OCI-LY3 (cell line): ENCODE measurements at regions not wholly inside any gene's neighbourhood (a gene's known extent, or its start where the extent isn't known, plus 50 kb on each side); places are given as distances from the start of the nearest gene placed in this dataset.

Experiments
- H2AFZ ChIP-seq: fragments of 200-600, 300-600 bp; shearing (Covaris generic); 2 replicates; pipeline ENCODE4 v1.6.0; 2014; ENCODE audit warnings: antibody characterized with exemption, low read depth, low read length
- H3K27ac ChIP-seq: fragments of 200-600, 300-600 bp; sonication (generic); 2 replicates; pipeline ENCODE4 v1.5.1; 2014; ENCODE audit warnings: mild to moderate bottlenecking, low read length, moderate library complexity, mixed read lengths
- H3K27me3 ChIP-seq: fragments of 200-600, 300-600 bp; sonication (generic); 2 replicates; pipeline ENCODE4 v1.6.1; 2014; ENCODE audit warnings: low read depth, low read length, mixed read lengths
- H3K36me3 ChIP-seq: fragments of 200-600, 300-600 bp; sonication (generic); replicated peaks from 2 replicates; pipeline ENCODE3; 2014; ENCODE audit warnings: low read depth, low read length, mixed read lengths
- H3K4me1 ChIP-seq: fragments of 300-600, 200-600 bp; sonication (generic); 2 replicates; pipeline ENCODE4 v1.6.1; 2014; ENCODE audit warnings: low read length, mixed read lengths
- H3K4me2 ChIP-seq: fragments of 200-600, 300-600 bp; sonication (generic); 2 replicates; pipeline ENCODE4 v1.6.1; 2014; ENCODE audit warnings: low read length, mixed read lengths
- H3K4me3 ChIP-seq: fragments of 300-600, 200-600 bp; sonication (generic); 2 replicates; pipeline ENCODE4 v1.5.1; 2014; ENCODE audit warnings: antibody characterized with exemption, mild to moderate bottlenecking, low read length, moderate library complexity
- H3K79me2 ChIP-seq: fragments of 300-600, 200-600 bp; shearing (Covaris generic); 2 replicates; pipeline ENCODE4 v1.6.1; 2014; ENCODE audit warnings: mild to moderate bottlenecking, low read length, mixed read lengths
- H3K9ac ChIP-seq: fragments of 300-600, 200-600 bp; shearing (Covaris generic); 2 replicates; pipeline ENCODE4 v1.6.0; 2014; ENCODE audit warnings: mild to moderate bottlenecking, low read length, moderate library complexity
- H3K9me3 ChIP-seq: fragments of 200-600, 300-600 bp; shearing (Covaris generic); 2 replicates; pipeline ENCODE4 v1.6.1; 2014; ENCODE audit warnings: low read length, mixed read lengths; ENCODE audit not compliant: insufficient read depth
- H4K20me1 ChIP-seq: fragments of 200-600, 300-600 bp; sonication (generic); 2 replicates; pipeline ENCODE4 v1.6.1; 2016; ENCODE audit warnings: low read length, mixed read lengths; ENCODE audit not compliant: insufficient read depth
- EZH2phosphoT487 ChIP-seq: fragments of 200-600 bp; shearing (Covaris generic); IDR thresholded peaks from 2 replicates; pipeline ENCODE4 v1.6.1; 2018; ENCODE audit warnings: antibody characterized with exemption, mixed run types, low read depth
- TF ChIP-seq, protein P1 (sequence below): fragments of 200-600, 300-600 bp; sonication (generic); IDR thresholded peaks from 2 replicates; pipeline ENCODE4 v1.5.1; 2014; ENCODE audit warnings: antibody characterized with exemption, low read length, low read depth

DNA sequence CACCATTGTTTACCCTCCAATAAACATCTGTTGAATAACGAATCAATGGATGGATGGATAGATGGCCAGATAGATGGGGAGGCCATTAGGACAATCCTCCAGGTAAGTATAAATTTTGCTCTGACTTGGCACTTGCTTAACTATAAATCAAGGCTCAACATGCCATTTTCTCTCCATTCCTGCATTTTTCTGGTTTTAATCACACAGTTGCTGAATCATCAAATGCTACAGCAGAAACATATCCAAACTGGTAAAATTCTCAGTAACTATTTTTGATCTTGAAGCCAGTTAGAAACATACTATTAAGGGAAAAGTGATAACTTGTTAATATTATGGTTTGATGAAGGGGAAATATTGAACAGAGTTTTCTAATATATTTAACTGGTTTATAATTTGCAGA lies 71.5 kb upstream of the MTAP start:
- Histone ChIP-seq H3K27ac (no peak overlapping the region), H3K9ac (no peak overlapping the region), H3K9me3 (no peaks in the 10 kb centered on the region), H2AFZ (no peak overlapping the region), H3K4me2 (no peak overlapping the region), H3K79me2 (no peaks in the 10 kb centered on the region), H4K20me1 (no peaks in the 10 kb centered on the region), H3K36me3 (no peaks in the 10 kb centered on the region), H3K27me3 (peaks cover 10% of the 10 kb centered on the region; the same call in 1 of the 2 replicates), H3K4me3 (no peak overlapping the region), H3K4me1 (peaks cover 7% of the 10 kb centered on the region)
- TF ChIP-seq EZH2phosphoT487, result no peak
- TF ChIP-seq, protein P1, sequence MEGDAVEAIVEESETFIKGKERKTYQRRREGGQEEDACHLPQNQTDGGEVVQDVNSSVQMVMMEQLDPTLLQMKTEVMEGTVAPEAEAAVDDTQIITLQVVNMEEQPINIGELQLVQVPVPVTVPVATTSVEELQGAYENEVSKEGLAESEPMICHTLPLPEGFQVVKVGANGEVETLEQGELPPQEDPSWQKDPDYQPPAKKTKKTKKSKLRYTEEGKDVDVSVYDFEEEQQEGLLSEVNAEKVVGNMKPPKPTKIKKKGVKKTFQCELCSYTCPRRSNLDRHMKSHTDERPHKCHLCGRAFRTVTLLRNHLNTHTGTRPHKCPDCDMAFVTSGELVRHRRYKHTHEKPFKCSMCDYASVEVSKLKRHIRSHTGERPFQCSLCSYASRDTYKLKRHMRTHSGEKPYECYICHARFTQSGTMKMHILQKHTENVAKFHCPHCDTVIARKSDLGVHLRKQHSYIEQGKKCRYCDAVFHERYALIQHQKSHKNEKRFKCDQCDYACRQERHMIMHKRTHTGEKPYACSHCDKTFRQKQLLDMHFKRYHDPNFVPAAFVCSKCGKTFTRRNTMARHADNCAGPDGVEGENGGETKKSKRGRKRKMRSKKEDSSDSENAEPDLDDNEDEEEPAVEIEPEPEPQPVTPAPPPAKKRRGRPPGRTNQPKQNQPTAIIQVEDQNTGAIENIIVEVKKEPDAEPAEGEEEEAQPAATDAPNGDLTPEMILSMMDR, result no peak

DNA sequence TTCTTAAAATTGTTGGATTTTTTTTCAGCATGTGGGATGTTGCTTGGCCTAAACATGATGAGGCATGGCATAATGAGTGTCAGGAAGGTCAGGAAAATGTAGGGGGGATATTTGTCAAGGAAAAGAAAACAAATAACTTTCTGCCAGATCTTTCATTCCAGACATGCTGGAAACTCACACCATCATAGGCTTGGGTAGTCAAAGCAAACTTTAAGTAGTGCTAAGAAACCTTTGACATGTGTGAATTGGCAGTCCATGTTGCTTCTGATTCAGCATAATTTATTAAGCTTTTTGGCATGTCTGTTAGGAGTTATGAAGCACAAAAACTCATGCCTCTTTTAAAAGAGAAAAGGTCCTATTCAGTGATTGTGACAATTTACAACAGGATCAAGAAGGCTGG lies 61.3 kb upstream of the MTAP start:
- H4K20me1 ChIP-seq, result no peaks in the 10 kb centered on the region
- H3K9ac ChIP-seq, result no peak overlapping the region
- TF ChIP-seq, protein P1, result no peak
- TF ChIP-seq EZH2phosphoT487, result no peak
- no peaks in the 10 kb centered on the region for H3K9me3 ChIP-seq
- H3K4me3 ChIP-seq, result no peak overlapping the region
- no peaks in the 10 kb centered on the region for H3K79me2 ChIP-seq
- H3K27me3 ChIP-seq, result no peaks in the 10 kb centered on the region
- H3K27ac ChIP-seq, result no peak overlapping the region
- H3K4me1 ChIP-seq, result peaks cover 51% of the 10 kb centered on the region
- H3K4me2 ChIP-seq, result 0 out of 2 replicates have a peak overlapping the region, but pooled peaks have one; percentile 3
- no peaks in the 10 kb centered on the region for H3K36me3 ChIP-seq
- no peak overlapping the region for H2AFZ ChIP-seq

DNA sequence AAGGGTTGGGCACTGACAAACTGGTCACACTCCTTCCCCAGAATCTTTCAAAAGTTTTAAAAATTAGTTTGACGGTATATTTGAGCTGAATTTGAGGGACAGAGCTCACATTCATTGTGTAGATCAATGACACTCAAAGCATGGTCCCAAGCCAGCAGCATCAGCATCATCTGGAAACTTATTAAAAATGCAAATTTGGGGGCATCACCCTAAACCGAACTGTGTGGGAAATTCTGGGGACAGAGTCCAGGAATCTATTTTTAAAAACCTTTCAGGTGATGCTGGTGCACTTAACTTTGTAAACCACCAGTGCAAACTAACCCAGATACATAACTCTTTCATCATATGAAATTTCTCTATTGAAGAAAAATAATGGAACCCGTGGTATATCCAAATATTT lies 58.1 kb upstream of the MTAP start:
- Histone ChIP-seq H3K79me2 (no peaks in the 10 kb centered on the region), H2AFZ (no peak overlapping the region), H3K4me1 (peaks cover 51% of the 10 kb centered on the region), H3K27ac (peak overlapping the region; percentile 74), H3K9ac (no peak overlapping the region), H3K4me2 (peak overlapping the region; percentile 45), H3K9me3 (no peaks in the 10 kb centered on the region), H3K36me3 (no peaks in the 10 kb centered on the region), H3K27me3 (peaks cover 11% of the 10 kb centered on the region; the same call in 1 of the 2 replicates), H3K4me3 (0 out of 2 replicates have a peak overlapping the region, but pooled peaks have one; percentile 3), H4K20me1 (no peaks in the 10 kb centered on the region)
- TF ChIP-seq EZH2phosphoT487, result no peak
- TF ChIP-seq, protein P1, result no peak

DNA sequence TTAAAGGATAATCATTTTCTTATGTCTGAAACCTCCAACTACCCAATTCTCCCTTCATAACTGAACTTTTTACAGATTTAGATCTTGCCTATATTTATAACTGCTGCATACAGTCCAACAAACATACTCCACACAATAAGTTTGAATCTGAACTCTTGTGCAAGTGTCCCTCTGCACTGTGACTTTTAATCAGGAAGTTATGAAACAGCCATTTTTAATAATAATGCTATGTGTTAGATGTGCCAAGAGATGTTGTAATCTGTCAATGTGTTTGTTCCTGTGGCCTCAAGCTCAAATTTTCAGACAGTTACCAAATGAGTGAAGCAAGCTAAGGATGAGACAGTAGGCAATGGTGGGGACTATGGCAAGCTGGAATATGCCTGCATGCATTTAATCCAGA lies 57.6 kb upstream of the MTAP start:
- no peak for TF ChIP-seq EZH2phosphoT487
- TF ChIP-seq, protein P1, result no peak
- Histone ChIP-seq H3K4me3 (no peak overlapping the region), H3K79me2 (no peaks in the 10 kb centered on the region), H2AFZ (no peak overlapping the region), H3K4me1 (peaks cover 45% of the 10 kb centered on the region), H3K4me2 (peak overlapping the region; percentile 45; the same call in 1 of the 2 replicates), H3K36me3 (no peaks in the 10 kb centered on the region), H4K20me1 (no peaks in the 10 kb centered on the region), H3K27me3 (peaks cover 13% of the 10 kb centered on the region; the same call in 1 of the 2 replicates), H3K27ac (peak overlapping the region; percentile 74), H3K9me3 (no peaks in the 10 kb centered on the region), H3K9ac (no peak overlapping the region)
